HG03571 (cell line): ENCODE measurements at regions not wholly inside any gene's neighbourhood (a gene's known extent, or its start where the extent isn't known, plus 50 kb on each side); places are given as distances from the start of the nearest gene placed in this dataset.
"Not testable (repeated sequence)": the region's sequence is repeated elsewhere in the genome, so short reads cannot be mapped to it uniquely, and the experiment has no call there.

Experiments used
- ATAC-seq: cut with Tn5 transposase; IDR thresholded peaks from one replicate; pipeline ENCODE4 v1.9.1; 2021; ENCODE audit not compliant: unreplicated experiment

- ATAC-seq, result no peak
Measured at GRCh38 chr1:224791362-224791941, 138.0 kb upstream of the DNAH14 start.

GRCh38 chr1:224795591-224795990, 133.9 kb upstream of the DNAH14 start:
- ATAC-seq, result no peak

GRCh38 chr1:224799083-224799482, 130.4 kb upstream of the DNAH14 start:
- no peak for ATAC-seq

GRCh38 chr1:224800486-224801119, 128.9 kb upstream of the DNAH14 start:
- no peak for ATAC-seq

GRCh38 chr1:224801844-224802490, 127.5 kb upstream of the DNAH14 start:
- ATAC-seq, result no peak

- ATAC-seq, result no peak
Measured at GRCh38 chr1:224802617-224803016, 126.9 kb upstream of the DNAH14 start.

- no peak for ATAC-seq
Measured at GRCh38 chr1:224804220-224804619, 125.3 kb upstream of the DNAH14 start.

GRCh38 chr1:224805889-224806288, 123.6 kb upstream of the DNAH14 start:
- no peak for ATAC-seq

- ATAC-seq, result no peak
Measured at GRCh38 chr1:224809137-224809536, 120.3 kb upstream of the DNAH14 start.

GRCh38 chr1:224809613-224810012, 119.9 kb upstream of the DNAH14 start:
- no peak for ATAC-seq

- ATAC-seq, result no peak
Measured at GRCh38 chr1:224811564-224811963, 117.9 kb upstream of the DNAH14 start.

- no peak for ATAC-seq
Measured at GRCh38 chr1:224815647-224816046, 113.8 kb upstream of the DNAH14 start.

GRCh38 chr1:224816062-224816461, 113.4 kb upstream of the DNAH14 start:
- no peak for ATAC-seq

- no peak for ATAC-seq
Measured at GRCh38 chr1:224817382-224817781, 112.1 kb upstream of the DNAH14 start.

GRCh38 chr1:224819861-224820260, 109.6 kb upstream of the DNAH14 start:
- ATAC-seq, result no peak

- no peak for ATAC-seq
Measured at GRCh38 chr1:224820341-224820740, 109.1 kb upstream of the DNAH14 start.

- ATAC-seq, result not testable (repeated sequence)
Measured at GRCh38 chr1:224821751-224822150, 107.7 kb upstream of the DNAH14 start.

- no peak for ATAC-seq
Measured at GRCh38 chr1:224825525-224826000, 103.9 kb upstream of the DNAH14 start.

GRCh38 chr1:224828691-224829090, 100.8 kb upstream of the DNAH14 start:
- no peak for ATAC-seq

- no peak for ATAC-seq
Measured at GRCh38 chr1:224831501-224831900, 98.0 kb upstream of the DNAH14 start.

- not testable (repeated sequence) for ATAC-seq
Measured at GRCh38 chr1:224839648-224840300, 89.7 kb upstream of the DNAH14 start.

GRCh38 chr1:224841803-224842202, 87.7 kb upstream of the DNAH14 start:
- not testable (repeated sequence) for ATAC-seq
